ENCODE measurements at regions not wholly inside any gene's neighbourhood (a gene's known extent, or its start where the extent isn't known, plus 50 kb on each side); places are given as distances from the start of the nearest gene placed in this dataset.
"Not testable (repeated sequence)": the region's sequence is repeated elsewhere in the genome, so short reads cannot be mapped to it uniquely, and the experiment has no call there.

- 82% methylated on average over 6 of the region's 6 CpGs for WGBS
- Histone ChIP-seq H3K9me3 (no peaks in the 10 kb centered on the region), H3K27ac (no peak overlapping the region), H3K36me3 (no peaks in the 10 kb centered on the region), H3K27me3 (replicated peaks; ENCODE audit: insufficient read depth) (no peaks in the 10 kb centered on the region), H3K4me3 (no peak overlapping the region), H3K4me1 (replicated peaks) (no peaks in the 10 kb centered on the region)
- no peak for DNase-seq (ENCODE audit: low spot score)
- TF ChIP-seq POLR2AphosphoS5 (IDR thresholded peaks at IDR 0.05) (no peak), POLR2A (IDR thresholded peaks at IDR 0.05) (no peak), CTCF (IDR thresholded peaks at IDR 0.05) (no peak)
- intact Hi-C loops (cut with DNase I): no loop called here
These were observed 473.4 kb downstream of the XYLT1 start for GRCh38 chr16:16997349-16997748.

GRCh38 chr16:17001471-17001870, 469.3 kb downstream of the XYLT1 start:
- no peaks in the 10 kb centered on the region for H3K27me3 ChIP-seq (replicated peaks; ENCODE audit: insufficient read depth)
- no peak for DNase-seq (ENCODE audit: low spot score)
- no peaks in the 10 kb centered on the region for H3K4me1 ChIP-seq (replicated peaks)
- H3K4me3 ChIP-seq: no peak overlapping the region
- H3K36me3 ChIP-seq: no peaks in the 10 kb centered on the region
- TF ChIP-seq CTCF (IDR thresholded peaks at IDR 0.05) (no peak), POLR2AphosphoS5 (IDR thresholded peaks at IDR 0.05) (no peak), POLR2A (IDR thresholded peaks at IDR 0.05) (no peak)
- 54% methylated on average over 3 of the region's 3 CpGs for WGBS
- H3K9me3 ChIP-seq: no peaks in the 10 kb centered on the region
- H3K27ac ChIP-seq: no peak overlapping the region
- intact Hi-C loops (cut with DNase I): no loop called here

GRCh38 chr16:17002565-17002964, 468.2 kb downstream of the XYLT1 start:
- 89% methylated on average over 1 of the region's 1 CpG for whole genome bisulfite sequencing
- H3K27me3 ChIP-seq (replicated peaks; ENCODE audit: insufficient read depth): no peaks in the 10 kb centered on the region
- H3K4me3 ChIP-seq: no peak overlapping the region
- TF ChIP-seq POLR2A (IDR thresholded peaks at IDR 0.05): no peak
- H3K4me1 ChIP-seq (replicated peaks): no peaks in the 10 kb centered on the region
- intact Hi-C loops (cut with DNase I): no loop called here
- no peak overlapping the region for H3K27ac ChIP-seq
- no peak for DNase-seq (ENCODE audit: low spot score)
- H3K36me3 ChIP-seq: no peaks in the 10 kb centered on the region
- no peaks in the 10 kb centered on the region for H3K9me3 ChIP-seq

- 93% methylated on average over 1 of the region's 1 CpG for WGBS
- H3K4me1 ChIP-seq (replicated peaks); H3K27ac ChIP-seq; H3K4me3 ChIP-seq; intact Hi-C loops (cut with DNase I); H3K27me3 ChIP-seq (replicated peaks; ENCODE audit: insufficient read depth); DNase-seq (ENCODE audit: low spot score); H3K9me3 ChIP-seq; H3K36me3 ChIP-seq: not testable (repeated sequence)
These were observed 464.8 kb downstream of the XYLT1 start for GRCh38 chr16:17005963-17006362.

GRCh38 chr16:17011712-17012111, 459.0 kb downstream of the XYLT1 start:
- H3K27ac ChIP-seq: no peak overlapping the region
- no peaks in the 10 kb centered on the region for H3K9me3 ChIP-seq
- no peak overlapping the region for H3K4me3 ChIP-seq
- no peaks in the 10 kb centered on the region for H3K4me1 ChIP-seq (replicated peaks)
- no peak for TF ChIP-seq CTCF (IDR thresholded peaks at IDR 0.05)
- no peaks in the 10 kb centered on the region for H3K27me3 ChIP-seq (replicated peaks; ENCODE audit: insufficient read depth)
- no peak for DNase-seq (ENCODE audit: low spot score)
- H3K36me3 ChIP-seq: no peaks in the 10 kb centered on the region
- intact Hi-C loops (cut with DNase I): loop anchor here (5.0 kb wide), 1 partner anchor 64 kb away; no protein-coding TSS in a partner anchor

- no peak for DNase-seq (ENCODE audit: low spot score)
These were observed 457.7 kb downstream of the XYLT1 start for GRCh38 chr16:17013038-17013437.

More at GRCh38 chr16:17013038-17013437, 457.7 kb downstream of the XYLT1 start:
- Histone ChIP-seq H3K27me3 (replicated peaks; ENCODE audit: insufficient read depth) (no peaks in the 10 kb centered on the region), H3K27ac (no peak overlapping the region), H3K4me3 (no peak overlapping the region), H3K4me1 (replicated peaks) (no peaks in the 10 kb centered on the region), H3K36me3 (no peaks in the 10 kb centered on the region), H3K9me3 (no peaks in the 10 kb centered on the region)
- TF ChIP-seq POLR2AphosphoS5 (IDR thresholded peaks at IDR 0.05) (no peak), CTCF (IDR thresholded peaks at IDR 0.05) (no peak), POLR2A (IDR thresholded peaks at IDR 0.05) (no peak)
- 38% methylated on average over 8 of the region's 8 CpGs for WGBS
- intact Hi-C loops (cut with DNase I): loop anchor here (5.0 kb wide), 1 partner anchor 66 kb away; no protein-coding TSS in a partner anchor

Measured in prostate gland (tissue), 2 donors.